ENCODE measurements at regions not wholly inside any gene's neighbourhood (a gene's known extent, or its start where the extent isn't known, plus 50 kb on each side); places are given as distances from the start of the nearest gene placed in this dataset.

DNA sequence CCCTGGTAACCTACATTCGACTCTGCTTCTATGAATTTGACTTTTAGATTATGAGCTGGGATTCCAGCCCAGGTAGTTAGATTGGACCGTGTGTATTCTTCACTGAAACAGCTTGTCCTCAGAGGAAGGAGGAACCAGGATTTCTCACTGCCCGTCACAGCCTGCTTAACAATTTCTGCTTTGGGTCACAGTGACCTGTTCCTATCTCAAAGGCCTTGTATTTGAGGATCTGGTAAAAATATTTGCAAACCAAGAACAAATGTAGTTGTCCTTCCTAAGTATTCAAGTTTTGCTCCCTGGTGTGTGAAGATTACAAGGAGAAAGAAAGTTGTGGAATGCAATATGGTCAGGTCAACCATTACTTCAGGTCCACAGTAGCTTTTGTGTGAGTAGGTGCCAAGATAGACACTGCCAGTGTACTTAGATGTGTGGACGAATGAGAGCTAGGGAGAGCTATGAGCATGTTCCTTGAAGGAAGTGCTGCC is 55.1 kb downstream of the KIF4B start:
- TF ChIP-seq TAF1 (conservative IDR thresholded peaks at IDR 0.05) (no peak), NR2F2 (IDR thresholded peaks at IDR 0.05) (no peak), YY1 (IDR thresholded peaks at IDR 0.05) (no peak), SP1 (IDR thresholded peaks at IDR 0.05) (no peak)
- TF ChIP-seq, protein P1, sequence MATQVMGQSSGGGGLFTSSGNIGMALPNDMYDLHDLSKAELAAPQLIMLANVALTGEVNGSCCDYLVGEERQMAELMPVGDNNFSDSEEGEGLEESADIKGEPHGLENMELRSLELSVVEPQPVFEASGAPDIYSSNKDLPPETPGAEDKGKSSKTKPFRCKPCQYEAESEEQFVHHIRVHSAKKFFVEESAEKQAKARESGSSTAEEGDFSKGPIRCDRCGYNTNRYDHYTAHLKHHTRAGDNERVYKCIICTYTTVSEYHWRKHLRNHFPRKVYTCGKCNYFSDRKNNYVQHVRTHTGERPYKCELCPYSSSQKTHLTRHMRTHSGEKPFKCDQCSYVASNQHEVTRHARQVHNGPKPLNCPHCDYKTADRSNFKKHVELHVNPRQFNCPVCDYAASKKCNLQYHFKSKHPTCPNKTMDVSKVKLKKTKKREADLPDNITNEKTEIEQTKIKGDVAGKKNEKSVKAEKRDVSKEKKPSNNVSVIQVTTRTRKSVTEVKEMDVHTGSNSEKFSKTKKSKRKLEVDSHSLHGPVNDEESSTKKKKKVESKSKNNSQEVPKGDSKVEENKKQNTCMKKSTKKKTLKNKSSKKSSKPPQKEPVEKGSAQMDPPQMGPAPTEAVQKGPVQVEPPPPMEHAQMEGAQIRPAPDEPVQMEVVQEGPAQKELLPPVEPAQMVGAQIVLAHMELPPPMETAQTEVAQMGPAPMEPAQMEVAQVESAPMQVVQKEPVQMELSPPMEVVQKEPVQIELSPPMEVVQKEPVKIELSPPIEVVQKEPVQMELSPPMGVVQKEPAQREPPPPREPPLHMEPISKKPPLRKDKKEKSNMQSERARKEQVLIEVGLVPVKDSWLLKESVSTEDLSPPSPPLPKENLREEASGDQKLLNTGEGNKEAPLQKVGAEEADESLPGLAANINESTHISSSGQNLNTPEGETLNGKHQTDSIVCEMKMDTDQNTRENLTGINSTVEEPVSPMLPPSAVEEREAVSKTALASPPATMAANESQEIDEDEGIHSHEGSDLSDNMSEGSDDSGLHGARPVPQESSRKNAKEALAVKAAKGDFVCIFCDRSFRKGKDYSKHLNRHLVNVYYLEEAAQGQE (IDR thresholded peaks at IDR 0.05), result no peak
- TF ChIP-seq, protein P2, sequence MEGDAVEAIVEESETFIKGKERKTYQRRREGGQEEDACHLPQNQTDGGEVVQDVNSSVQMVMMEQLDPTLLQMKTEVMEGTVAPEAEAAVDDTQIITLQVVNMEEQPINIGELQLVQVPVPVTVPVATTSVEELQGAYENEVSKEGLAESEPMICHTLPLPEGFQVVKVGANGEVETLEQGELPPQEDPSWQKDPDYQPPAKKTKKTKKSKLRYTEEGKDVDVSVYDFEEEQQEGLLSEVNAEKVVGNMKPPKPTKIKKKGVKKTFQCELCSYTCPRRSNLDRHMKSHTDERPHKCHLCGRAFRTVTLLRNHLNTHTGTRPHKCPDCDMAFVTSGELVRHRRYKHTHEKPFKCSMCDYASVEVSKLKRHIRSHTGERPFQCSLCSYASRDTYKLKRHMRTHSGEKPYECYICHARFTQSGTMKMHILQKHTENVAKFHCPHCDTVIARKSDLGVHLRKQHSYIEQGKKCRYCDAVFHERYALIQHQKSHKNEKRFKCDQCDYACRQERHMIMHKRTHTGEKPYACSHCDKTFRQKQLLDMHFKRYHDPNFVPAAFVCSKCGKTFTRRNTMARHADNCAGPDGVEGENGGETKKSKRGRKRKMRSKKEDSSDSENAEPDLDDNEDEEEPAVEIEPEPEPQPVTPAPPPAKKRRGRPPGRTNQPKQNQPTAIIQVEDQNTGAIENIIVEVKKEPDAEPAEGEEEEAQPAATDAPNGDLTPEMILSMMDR (IDR thresholded peaks at IDR 0.05; ENCODE audit: low read depth, low read length, missing input control), result no peak
- H3K9me3 ChIP-seq (ENCODE audit: control insufficient read depth in 4 of 4, low read length in 3 of 4), result no peaks in the 10 kb centered on the region
- H3K4me1 ChIP-seq (ENCODE audit: control insufficient read depth in 4 of 4, insufficient read depth in 4 of 4, low read length in 3 of 4), result no peaks in the 10 kb centered on the region
- whole genome bisulfite sequencing, result 66% methylated on average over 4 of the region's 4 CpGs
- H3K36me3 ChIP-seq (ENCODE audit: control insufficient read depth in 4 of 4, insufficient read depth in 3 of 4, low read depth in 1 of 4, low read length in 3 of 4), result no peaks in the 10 kb centered on the region
- no peak for DNase-seq (ENCODE audit: low spot score)
- no peak overlapping the region for H3K4me3 ChIP-seq (ENCODE audit: low read depth in 1 of 3, low read length in 3 of 3)
- H3K27ac ChIP-seq (ENCODE audit: low read depth in 1 of 2, low read length in 2 of 2), result no peak overlapping the region
- H3K9ac ChIP-seq (ENCODE audit: low read depth in 1 of 2, low read length in 2 of 2), result no peak overlapping the region
- H3K27me3 ChIP-seq (ENCODE audit: control insufficient read depth in 4 of 4, insufficient read depth in 4 of 4, low read length in 3 of 4), result no peaks in the 10 kb centered on the region

DNA sequence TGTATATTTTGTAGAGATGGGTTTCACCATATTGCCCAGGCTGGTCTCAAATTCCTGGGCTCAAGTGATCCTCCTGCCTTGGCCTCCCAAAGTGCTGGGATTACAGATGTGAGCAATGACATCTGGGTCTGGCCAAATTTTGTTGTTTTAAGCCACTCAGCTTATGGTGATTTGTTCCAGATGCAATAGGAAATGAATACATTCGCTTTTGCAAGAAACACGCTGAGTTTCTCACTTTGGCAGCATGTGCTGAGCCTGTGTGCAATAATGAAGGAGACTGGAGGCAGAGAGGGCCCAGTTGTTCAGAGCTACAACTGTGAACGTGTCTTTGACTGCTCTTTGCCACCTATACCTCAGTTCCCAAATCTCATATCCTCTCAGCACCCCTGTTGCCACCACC is 56.4 kb downstream of the KIF4B start:
- WGBS, result 76% methylated on average over 3 of the region's 3 CpGs
- TF ChIP-seq GABPA (IDR thresholded peaks at IDR 0.05 in 1 of 2, conservative IDR thresholded peaks at IDR 0.05 in 1 of 2), result no peak
- no peak for TF ChIP-seq RAD21 (IDR thresholded peaks at IDR 0.05)
- no peak for TF ChIP-seq FOXA2 (IDR thresholded peaks at IDR 0.05)
- TF ChIP-seq RXRA (IDR thresholded peaks at IDR 0.05), result no peak
- TF ChIP-seq HNF4A (conservative IDR thresholded peaks at IDR 0.05), result no peak
- TF ChIP-seq TAF1 (conservative IDR thresholded peaks at IDR 0.05), result no peak
- TF ChIP-seq EGR1 (IDR thresholded peaks at IDR 0.05; ENCODE audit: low read depth in 2 of 2), result no peak
- TF ChIP-seq, protein P3, sequence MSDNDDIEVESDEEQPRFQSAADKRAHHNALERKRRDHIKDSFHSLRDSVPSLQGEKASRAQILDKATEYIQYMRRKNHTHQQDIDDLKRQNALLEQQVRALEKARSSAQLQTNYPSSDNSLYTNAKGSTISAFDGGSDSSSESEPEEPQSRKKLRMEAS (IDR thresholded peaks at IDR 0.05), result no peak
- TF ChIP-seq, protein P2 (IDR thresholded peaks at IDR 0.05; ENCODE audit: low read depth, low read length, missing input control), result no peak
- no peak for TF ChIP-seq NR2F2 (IDR thresholded peaks at IDR 0.05)
- no peak for TF ChIP-seq HNF4G (IDR thresholded peaks at IDR 0.05)
- TF ChIP-seq SP1 (IDR thresholded peaks at IDR 0.05), result no peak
- TF ChIP-seq, protein P4, sequence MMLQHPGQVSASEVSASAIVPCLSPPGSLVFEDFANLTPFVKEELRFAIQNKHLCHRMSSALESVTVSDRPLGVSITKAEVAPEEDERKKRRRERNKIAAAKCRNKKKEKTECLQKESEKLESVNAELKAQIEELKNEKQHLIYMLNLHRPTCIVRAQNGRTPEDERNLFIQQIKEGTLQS (IDR thresholded peaks at IDR 0.05), result no peak
- TF ChIP-seq, protein P1 (IDR thresholded peaks at IDR 0.05), result no peak
- TF ChIP-seq, protein P5, sequence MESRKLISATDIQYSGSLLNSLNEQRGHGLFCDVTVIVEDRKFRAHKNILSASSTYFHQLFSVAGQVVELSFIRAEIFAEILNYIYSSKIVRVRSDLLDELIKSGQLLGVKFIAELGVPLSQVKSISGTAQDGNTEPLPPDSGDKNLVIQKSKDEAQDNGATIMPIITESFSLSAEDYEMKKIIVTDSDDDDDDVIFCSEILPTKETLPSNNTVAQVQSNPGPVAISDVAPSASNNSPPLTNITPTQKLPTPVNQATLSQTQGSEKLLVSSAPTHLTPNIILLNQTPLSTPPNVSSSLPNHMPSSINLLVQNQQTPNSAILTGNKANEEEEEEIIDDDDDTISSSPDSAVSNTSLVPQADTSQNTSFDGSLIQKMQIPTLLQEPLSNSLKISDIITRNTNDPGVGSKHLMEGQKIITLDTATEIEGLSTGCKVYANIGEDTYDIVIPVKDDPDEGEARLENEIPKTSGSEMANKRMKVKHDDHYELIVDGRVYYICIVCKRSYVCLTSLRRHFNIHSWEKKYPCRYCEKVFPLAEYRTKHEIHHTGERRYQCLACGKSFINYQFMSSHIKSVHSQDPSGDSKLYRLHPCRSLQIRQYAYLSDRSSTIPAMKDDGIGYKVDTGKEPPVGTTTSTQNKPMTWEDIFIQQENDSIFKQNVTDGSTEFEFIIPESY (IDR thresholded peaks at IDR 0.05), result no peak
- no peak for TF ChIP-seq FOXA1 (IDR thresholded peaks at IDR 0.05)
- no peak for TF ChIP-seq JUND (IDR thresholded peaks at IDR 0.05)
- Histone ChIP-seq H3K4me3 (ENCODE audit: low read depth in 1 of 3, low read length in 3 of 3) (no peak overlapping the region), H3K9me3 (ENCODE audit: control insufficient read depth in 4 of 4, low read length in 3 of 4) (no peaks in the 10 kb centered on the region), H3K27me3 (ENCODE audit: control insufficient read depth in 4 of 4, insufficient read depth in 4 of 4, low read length in 3 of 4) (no peaks in the 10 kb centered on the region), H3K9ac (ENCODE audit: low read depth in 1 of 2, low read length in 2 of 2) (no peak overlapping the region), H3K4me1 (ENCODE audit: control insufficient read depth in 4 of 4, insufficient read depth in 4 of 4, low read length in 3 of 4) (no peaks in the 10 kb centered on the region), H3K36me3 (ENCODE audit: control insufficient read depth in 4 of 4, insufficient read depth in 3 of 4, low read depth in 1 of 4, low read length in 3 of 4) (no peaks in the 10 kb centered on the region), H3K27ac (ENCODE audit: low read depth in 1 of 2, low read length in 2 of 2) (no peak overlapping the region)
- DNase-seq (ENCODE audit: low spot score), result no peak

All from liver (tissue), 8 donors.